ENCODE measurements at regions not wholly inside any gene's neighbourhood (a gene's known extent, or its start where the extent isn't known, plus 50 kb on each side); places are given as distances from the start of the nearest gene placed in this dataset.

- Histone ChIP-seq H3K27ac (no peak overlapping the region), H3K36me3 (ENCODE audit: insufficient read depth) (no peaks in the 10 kb centered on the region), H3K4me1 (ENCODE audit: low read depth, poor library complexity, severe bottlenecking) (no peaks in the 10 kb centered on the region), H3K27me3 (ENCODE audit: insufficient read depth, low read depth) (no peaks in the 10 kb centered on the region), H4K20me1 (ENCODE audit: insufficient read depth) (no peaks in the 10 kb centered on the region), H2AFZ (ENCODE audit: low read depth) (no peak overlapping the region), H3K4me3 (IDR thresholded peaks at IDR 0.05; ENCODE audit: insufficient read depth, low read depth, low read length) (no peak overlapping the region), H3K79me2 (ENCODE audit: insufficient read depth, low read depth) (no peaks in the 10 kb centered on the region), H3K9ac (no peak overlapping the region), H3K4me2 (no peak overlapping the region)
- no peak for TF ChIP-seq CTCF (conservative IDR thresholded peaks at IDR 0.05; ENCODE audit: low read depth, low read length)
Measured at GRCh38 chr3:76242886-76243753, 457.8 kb upstream of the ZNF717 start.

GRCh38 chr3:76245073-76245472 lies 459.7 kb upstream of the ZNF717 start:
- Histone ChIP-seq H2AFZ (ENCODE audit: low read depth) (no peak overlapping the region), H3K4me2 (no peak overlapping the region), H3K9ac (no peak overlapping the region), H3K4me3 (IDR thresholded peaks at IDR 0.05; ENCODE audit: insufficient read depth, low read depth, low read length) (no peak overlapping the region), H4K20me1 (ENCODE audit: insufficient read depth) (no peaks in the 10 kb centered on the region), H3K27me3 (ENCODE audit: insufficient read depth, low read depth) (no peaks in the 10 kb centered on the region), H3K4me1 (ENCODE audit: low read depth, poor library complexity, severe bottlenecking) (no peaks in the 10 kb centered on the region), H3K27ac (no peak overlapping the region), H3K36me3 (ENCODE audit: insufficient read depth) (no peaks in the 10 kb centered on the region), H3K79me2 (ENCODE audit: insufficient read depth, low read depth) (no peaks in the 10 kb centered on the region)
- no peak for TF ChIP-seq CTCF (conservative IDR thresholded peaks at IDR 0.05; ENCODE audit: low read depth, low read length)

- H3K4me3 ChIP-seq (IDR thresholded peaks at IDR 0.05; ENCODE audit: insufficient read depth, low read depth, low read length) = no peak overlapping the region
- no peak overlapping the region for H2AFZ ChIP-seq (ENCODE audit: low read depth)
- H3K27me3 ChIP-seq (ENCODE audit: insufficient read depth, low read depth) = no peaks in the 10 kb centered on the region
- no peak for TF ChIP-seq CTCF (conservative IDR thresholded peaks at IDR 0.05; ENCODE audit: low read depth, low read length)
- H4K20me1 ChIP-seq (ENCODE audit: insufficient read depth) = no peaks in the 10 kb centered on the region
- no peak overlapping the region for H3K27ac ChIP-seq
- no peak overlapping the region for H3K4me2 ChIP-seq
- H3K79me2 ChIP-seq (ENCODE audit: insufficient read depth, low read depth) = no peaks in the 10 kb centered on the region
- H3K4me1 ChIP-seq (ENCODE audit: low read depth, poor library complexity, severe bottlenecking) = no peaks in the 10 kb centered on the region
- no peaks in the 10 kb centered on the region for H3K36me3 ChIP-seq (ENCODE audit: insufficient read depth)
- no peak overlapping the region for H3K9ac ChIP-seq
Measured at GRCh38 chr3:76245622-76246021, 460.3 kb upstream of the ZNF717 start.

GRCh38 chr3:76264496-76264895 lies 479.1 kb upstream of the ZNF717 start:
- H3K27ac ChIP-seq = no peak overlapping the region
- no peak overlapping the region for H2AFZ ChIP-seq (ENCODE audit: low read depth)
- TF ChIP-seq CTCF (conservative IDR thresholded peaks at IDR 0.05; ENCODE audit: low read depth, low read length) = no peak
- no peaks in the 10 kb centered on the region for H3K27me3 ChIP-seq (ENCODE audit: insufficient read depth, low read depth)
- no peak overlapping the region for H3K4me2 ChIP-seq
- H4K20me1 ChIP-seq (ENCODE audit: insufficient read depth) = no peaks in the 10 kb centered on the region
- no peak overlapping the region for H3K9ac ChIP-seq
- no peak overlapping the region for H3K4me3 ChIP-seq (IDR thresholded peaks at IDR 0.05; ENCODE audit: insufficient read depth, low read depth, low read length)
- no peaks in the 10 kb centered on the region for H3K4me1 ChIP-seq (ENCODE audit: low read depth, poor library complexity, severe bottlenecking)
- no peaks in the 10 kb centered on the region for H3K36me3 ChIP-seq (ENCODE audit: insufficient read depth)
- no peaks in the 10 kb centered on the region for H3K79me2 ChIP-seq (ENCODE audit: insufficient read depth, low read depth)
